OCI-LY7 (cell line): ENCODE measurements at regions not wholly inside any gene's neighbourhood (a gene's known extent, or its start where the extent isn't known, plus 50 kb on each side); places are given as distances from the start of the nearest gene placed in this dataset.

Source experiments
- BruUV-seq: library from RNA; stranded (reverse); fragments of 400-500 nt; replicated peaks from 2 replicates; lab custom pipeline; 2021; lab: Mats Ljungman, UMichigan
- CTCF ChIA-PET: fragments of 300-600 bp; sonication (Branson Sonifier 250); formaldehyde crosslinking; loops from one replicate; lab custom pipeline; 2022; ENCODE audit warnings: antibody characterized with exemption; ENCODE audit not compliant: unreplicated experiment; lab: Charles Lee
- POLR2A ChIA-PET: fragments of 300-600 bp; sonication (Branson Sonifier 250); formaldehyde crosslinking; loops from one replicate; lab custom pipeline; 2022; ENCODE audit warnings: antibody characterized with exemption; lab: Charles Lee
- DNase-seq: peaks from one replicate; pipeline ENCODE4 v3.0.0-alpha.2; 2015; ENCODE audit warnings: low spot score
- H2AFZ ChIP-seq: fragments of 200-600 bp; sonication (generic), shearing (Covaris generic); 2 replicates; pipeline ENCODE4 v1.6.1; 2014; ENCODE audit warnings: mild to moderate bottlenecking, antibody characterized with exemption, low read length, moderate library complexity
- H3K27ac ChIP-seq: fragments of 200-600 bp; sonication (generic); 2 replicates; pipeline ENCODE4 v1.5.1; 2014; ENCODE audit warnings: mixed run types, low read depth, mild to moderate bottlenecking, moderate library complexity, low read length, inconsistent platforms; ENCODE audit not compliant: poor library complexity, severe bottlenecking
- H3K36me3 ChIP-seq: fragments of 200-600 bp; sonication (generic); 2 replicates; pipeline ENCODE4 v1.6.1; 2014; ENCODE audit warnings: mild to moderate bottlenecking, antibody characterized with exemption, low read length, moderate library complexity, mixed read lengths; ENCODE audit not compliant: insufficient read depth
- H3K4me1 ChIP-seq: fragments of 200-600 bp; sonication (generic); 2 replicates; pipeline ENCODE4 v1.5.1; 2014; ENCODE audit warnings: mild to moderate bottlenecking, low read length; ENCODE audit not compliant: insufficient read depth, poor library complexity, severe bottlenecking
- H3K4me2 ChIP-seq: fragments of 200-600 bp; sonication (generic); 2 replicates; pipeline ENCODE4 v1.6.1; 2014; ENCODE audit warnings: mild to moderate bottlenecking, low read length
- H3K4me3 ChIP-seq: fragments of 200-600 bp; sonication (generic); 2 replicates; pipeline ENCODE4 v1.5.1; 2014; ENCODE audit warnings: mild to moderate bottlenecking, low read depth, low read length; ENCODE audit not compliant: poor library complexity, severe bottlenecking
- H3K79me2 ChIP-seq: fragments of 200-600 bp; sonication (generic); 2 replicates; pipeline ENCODE4 v1.6.1; 2016; ENCODE audit warnings: low read depth, mild to moderate bottlenecking, low read length, moderate library complexity, mixed read lengths; ENCODE audit not compliant: insufficient read depth
- H3K9me2 ChIP-seq: fragments of 200-600 bp; sonication (generic); 2 replicates; pipeline ENCODE4 v1.6.1; 2016; ENCODE audit warnings: mild to moderate bottlenecking, low read length, mixed read lengths; ENCODE audit not compliant: insufficient read depth
- H3K9me3 ChIP-seq: fragments of 200-600 bp; sonication (generic); 2 replicates; pipeline ENCODE4 v1.6.1; 2014; ENCODE audit warnings: mild to moderate bottlenecking, mixed run types, low read length, mixed read lengths
- H4K20me1 ChIP-seq: fragments of 200-600 bp; sonication (generic); 2 replicates; pipeline ENCODE4 v1.6.1; 2014; ENCODE audit warnings: mild to moderate bottlenecking, antibody characterized with exemption, low read length, moderate library complexity, mixed read lengths; ENCODE audit not compliant: insufficient read depth
- EZH2phosphoT487 ChIP-seq: fragments of 200-600 bp; sonication (generic); IDR thresholded peaks from 2 replicates; pipeline ENCODE4 v1.6.1; 2018; ENCODE audit warnings: low read depth, borderline replicate concordance, mild to moderate bottlenecking, mixed run types, antibody characterized with exemption, low read length, moderate library complexity, mixed read lengths
- intact Hi-C: fragments of 100-400 bp; cut with micrococcal nuclease; formaldehyde crosslinking; loops from one replicate; pipeline ENCODE4 v1.10.0; 2022; ENCODE audit not compliant: unreplicated experiment
- TF ChIP-seq, protein P1 (sequence below): fragments of 200-600 bp; sonication (generic); conservative IDR thresholded peaks from 2 replicates; pipeline ENCODE4 v1.5.1; 2014; ENCODE audit warnings: mild to moderate bottlenecking, antibody characterized with exemption, low read length, moderate library complexity, mixed read lengths

- Histone ChIP-seq H3K9me2 (no peaks in the 10 kb centered on the region), H3K79me2 (no peaks in the 10 kb centered on the region), H4K20me1 (no peaks in the 10 kb centered on the region), H3K27ac (no peak overlapping the region), H3K9me3 (no peaks in the 10 kb centered on the region), H2AFZ (no peak overlapping the region), H3K4me3 (no peak overlapping the region), H3K4me1 (no peaks in the 10 kb centered on the region), H3K36me3 (no peaks in the 10 kb centered on the region), H3K4me2 (no peak overlapping the region)
- CTCF ChIA-PET = no interaction called here
- DNase-seq = no peak
- POLR2A ChIA-PET = no interaction called here
- BruUV-seq = no TSS peak
- intact Hi-C loops = no loop called here
- TF ChIP-seq EZH2phosphoT487 = no peak
- TF ChIP-seq, protein P1, sequence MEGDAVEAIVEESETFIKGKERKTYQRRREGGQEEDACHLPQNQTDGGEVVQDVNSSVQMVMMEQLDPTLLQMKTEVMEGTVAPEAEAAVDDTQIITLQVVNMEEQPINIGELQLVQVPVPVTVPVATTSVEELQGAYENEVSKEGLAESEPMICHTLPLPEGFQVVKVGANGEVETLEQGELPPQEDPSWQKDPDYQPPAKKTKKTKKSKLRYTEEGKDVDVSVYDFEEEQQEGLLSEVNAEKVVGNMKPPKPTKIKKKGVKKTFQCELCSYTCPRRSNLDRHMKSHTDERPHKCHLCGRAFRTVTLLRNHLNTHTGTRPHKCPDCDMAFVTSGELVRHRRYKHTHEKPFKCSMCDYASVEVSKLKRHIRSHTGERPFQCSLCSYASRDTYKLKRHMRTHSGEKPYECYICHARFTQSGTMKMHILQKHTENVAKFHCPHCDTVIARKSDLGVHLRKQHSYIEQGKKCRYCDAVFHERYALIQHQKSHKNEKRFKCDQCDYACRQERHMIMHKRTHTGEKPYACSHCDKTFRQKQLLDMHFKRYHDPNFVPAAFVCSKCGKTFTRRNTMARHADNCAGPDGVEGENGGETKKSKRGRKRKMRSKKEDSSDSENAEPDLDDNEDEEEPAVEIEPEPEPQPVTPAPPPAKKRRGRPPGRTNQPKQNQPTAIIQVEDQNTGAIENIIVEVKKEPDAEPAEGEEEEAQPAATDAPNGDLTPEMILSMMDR = no peak
Observed at GRCh38 chr10:83806717-83807116, 332.6 kb upstream of the GHITM start.

DNA sequence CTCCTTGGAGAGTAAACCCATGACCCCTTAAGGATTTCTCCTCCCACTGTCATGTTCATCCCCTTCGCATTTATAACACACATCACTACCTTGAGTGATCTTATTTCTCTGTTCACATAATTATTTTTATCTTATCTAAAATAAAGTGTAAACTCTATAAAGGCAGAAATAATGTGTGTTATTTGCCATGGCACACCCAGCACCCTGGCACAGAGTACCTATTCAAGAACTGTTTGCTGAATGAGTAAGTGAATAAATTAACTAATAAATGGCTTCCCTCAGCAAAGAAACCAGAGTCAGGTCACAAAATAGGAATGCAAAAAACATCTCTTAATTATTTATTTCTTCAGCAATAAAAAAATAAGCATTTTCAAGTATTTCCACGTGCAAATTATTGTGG, 330.3 kb upstream of the GHITM start:
- no peak for DNase-seq
- H3K36me3 ChIP-seq = no peaks in the 10 kb centered on the region
- no TSS peak for BruUV-seq
- no peak overlapping the region for H3K4me3 ChIP-seq
- H3K4me1 ChIP-seq = no peaks in the 10 kb centered on the region
- H2AFZ ChIP-seq = no peak overlapping the region
- H4K20me1 ChIP-seq = no peaks in the 10 kb centered on the region
- H3K9me2 ChIP-seq = no peaks in the 10 kb centered on the region
- intact Hi-C loops = no loop called here
- ChIA-PET CTCF (no interaction called here), POLR2A (no interaction called here)
- H3K27ac ChIP-seq = no peak overlapping the region
- no peak for TF ChIP-seq EZH2phosphoT487
- TF ChIP-seq, protein P1 = no peak
- H3K79me2 ChIP-seq = no peaks in the 10 kb centered on the region
- no peak overlapping the region for H3K4me2 ChIP-seq
- no peaks in the 10 kb centered on the region for H3K9me3 ChIP-seq

DNA sequence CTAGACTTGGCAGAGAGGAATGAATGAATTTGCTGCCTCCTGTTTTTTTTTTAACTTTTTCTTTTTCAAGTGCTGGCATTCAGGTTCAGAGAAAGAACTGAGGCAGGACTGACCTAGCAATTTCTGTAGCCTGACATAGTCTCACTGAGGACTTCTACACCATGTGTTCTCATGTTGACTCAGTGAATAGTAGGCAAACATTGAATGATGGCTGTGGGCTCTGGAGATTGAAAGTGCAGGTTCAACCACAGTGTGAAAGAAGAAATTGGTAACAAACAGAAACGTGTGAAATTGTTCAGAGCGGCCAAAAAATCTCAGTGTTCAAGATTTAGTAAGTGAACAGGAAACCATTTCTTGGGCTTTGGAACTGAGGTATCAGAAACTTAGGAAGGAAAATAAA, 322.4 kb upstream of the GHITM start:
- no peaks in the 10 kb centered on the region for H3K4me1 ChIP-seq
- no peak overlapping the region for H3K4me2 ChIP-seq
- ChIA-PET CTCF (no interaction called here), POLR2A (no interaction called here)
- H3K4me3 ChIP-seq = no peak overlapping the region
- TF ChIP-seq, protein P1 = no peak
- no peak for TF ChIP-seq EZH2phosphoT487
- H2AFZ ChIP-seq = no peak overlapping the region
- H3K79me2 ChIP-seq = no peaks in the 10 kb centered on the region
- intact Hi-C loops = no loop called here
- no TSS peak for BruUV-seq
- no peak overlapping the region for H3K27ac ChIP-seq
- no peaks in the 10 kb centered on the region for H4K20me1 ChIP-seq
- H3K36me3 ChIP-seq = no peaks in the 10 kb centered on the region
- H3K9me3 ChIP-seq = no peaks in the 10 kb centered on the region
- no peaks in the 10 kb centered on the region for H3K9me2 ChIP-seq
- no peak for DNase-seq
